ENCODE measurements at regions not wholly inside any gene's neighbourhood (a gene's known extent, or its start where the extent isn't known, plus 50 kb on each side); places are given as distances from the start of the nearest gene placed in this dataset.
"Not testable (repeated sequence)": the region's sequence is repeated elsewhere in the genome, so short reads cannot be mapped to it uniquely, and the experiment has no call there.

GRCh38 chr5:54883374-54884194 is 101.8 kb downstream of the ESM1 start:
- DNase-seq: peak; percentile 63

GRCh38 chr5:54882841-54883240 is 102.6 kb downstream of the ESM1 start:
- DNase-seq: no peak

DNA sequence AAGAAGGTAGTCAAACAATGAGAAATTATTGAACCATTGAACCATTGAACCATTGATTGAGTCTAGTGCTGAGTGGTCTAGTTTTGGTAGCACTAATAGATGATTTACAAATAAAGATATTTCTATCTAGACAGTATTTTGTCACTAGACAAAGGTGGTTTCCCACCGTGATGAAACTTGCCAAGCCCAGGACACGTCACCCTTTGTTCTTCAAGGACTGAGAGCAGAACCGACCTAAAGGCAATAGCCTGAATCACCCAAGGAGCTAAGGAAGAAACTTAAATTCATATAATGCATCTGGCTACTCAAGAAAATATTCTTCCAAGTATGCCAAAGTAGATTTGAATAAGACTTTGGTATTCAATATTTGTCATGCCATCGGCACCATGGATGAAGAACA is 103.3 kb downstream of the ESM1 start:
- DNase-seq: no peak

DNA sequence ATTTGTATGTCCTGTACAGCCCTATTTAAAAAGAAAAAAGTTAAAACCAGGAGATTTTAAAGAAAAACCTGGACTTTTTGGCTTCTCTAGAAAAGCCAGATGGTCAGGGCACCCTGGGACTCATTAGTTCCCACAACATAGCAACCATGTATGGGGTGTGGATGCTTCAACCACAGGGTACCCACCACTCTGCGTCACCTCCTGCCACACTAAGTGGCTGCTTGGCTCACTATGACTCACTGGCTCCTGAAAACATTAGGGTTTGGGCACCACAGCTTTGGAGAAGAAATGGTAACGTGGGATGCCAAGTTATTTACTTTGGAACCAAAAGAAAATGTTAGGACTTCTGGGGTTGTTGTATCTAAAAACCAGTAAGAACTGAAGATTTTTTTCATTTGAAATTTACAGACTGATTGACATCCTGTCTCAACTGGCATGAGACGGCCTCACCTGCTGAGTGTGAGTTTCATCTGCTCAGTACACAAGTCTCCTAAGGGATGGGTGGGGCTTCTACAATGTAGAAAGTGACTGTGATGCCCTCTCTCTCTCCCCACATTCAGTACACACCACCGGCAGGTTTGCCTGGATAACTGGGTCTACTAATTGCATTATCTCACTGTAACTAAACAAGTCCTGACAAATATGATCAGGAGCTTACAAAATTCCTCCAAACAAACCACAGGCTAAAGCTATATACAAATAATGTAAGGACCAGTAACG is 103.9 kb downstream of the ESM1 start:
- DNase-seq: no peak

DNA sequence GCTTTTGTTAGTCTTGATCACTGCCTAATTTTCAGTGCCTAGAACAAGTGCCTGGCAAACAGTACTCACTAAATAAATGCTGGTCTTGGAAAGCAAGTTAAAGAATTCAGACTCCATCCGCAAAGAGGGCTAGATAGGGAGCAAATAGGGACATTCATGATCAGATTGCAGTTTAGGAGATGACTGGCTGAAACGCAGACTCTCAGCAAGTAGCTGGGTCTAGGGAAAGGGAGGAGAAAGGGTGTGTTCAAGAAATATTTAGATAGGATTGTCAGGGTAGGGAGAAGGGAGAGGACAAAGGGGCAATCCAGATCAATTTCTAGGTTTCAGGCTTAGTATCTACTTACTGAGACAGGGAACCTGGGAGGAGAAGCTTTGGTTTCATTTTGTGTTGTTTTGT is 108.4 kb downstream of the ESM1 start:
- DNase-seq: no peak

GRCh38 chr5:54876556-54876955 is 108.8 kb downstream of the ESM1 start:
- DNase-seq: no peak

- DNase-seq: no peak
Observed at GRCh38 chr5:54874337-54875021, 110.9 kb downstream of the ESM1 start.

GRCh38 chr5:54873691-54874090 is 111.7 kb downstream of the ESM1 start:
- DNase-seq: peak; percentile 58

DNA sequence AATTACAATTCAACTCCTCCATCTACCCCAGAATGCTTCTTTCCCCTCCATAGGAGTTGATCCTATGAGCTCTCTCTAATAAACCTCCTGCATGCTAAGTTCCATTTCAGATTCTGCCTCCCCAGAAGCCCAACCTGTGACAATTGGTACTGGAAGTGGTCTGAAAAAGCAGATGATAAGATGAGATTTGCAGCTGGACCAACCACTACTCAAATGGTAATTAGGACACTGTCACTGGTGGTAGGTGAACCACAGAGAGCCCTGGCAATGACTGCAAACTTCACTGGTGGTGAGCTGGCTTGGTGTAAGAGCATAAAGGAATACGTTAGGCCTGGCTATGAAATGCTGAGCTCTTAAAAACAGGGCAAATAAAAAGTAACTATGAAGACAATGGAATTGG is 112.6 kb downstream of the ESM1 start:
- no peak for DNase-seq

- peak; percentile 27 for DNase-seq
Observed at GRCh38 chr5:54870271-54870670, 115.1 kb downstream of the ESM1 start.

- no peak for DNase-seq
Observed at GRCh38 chr5:54869691-54870090, 115.7 kb downstream of the ESM1 start.

GRCh38 chr5:54868511-54869483 is 116.6 kb downstream of the ESM1 start:
- no peak for DNase-seq

DNA sequence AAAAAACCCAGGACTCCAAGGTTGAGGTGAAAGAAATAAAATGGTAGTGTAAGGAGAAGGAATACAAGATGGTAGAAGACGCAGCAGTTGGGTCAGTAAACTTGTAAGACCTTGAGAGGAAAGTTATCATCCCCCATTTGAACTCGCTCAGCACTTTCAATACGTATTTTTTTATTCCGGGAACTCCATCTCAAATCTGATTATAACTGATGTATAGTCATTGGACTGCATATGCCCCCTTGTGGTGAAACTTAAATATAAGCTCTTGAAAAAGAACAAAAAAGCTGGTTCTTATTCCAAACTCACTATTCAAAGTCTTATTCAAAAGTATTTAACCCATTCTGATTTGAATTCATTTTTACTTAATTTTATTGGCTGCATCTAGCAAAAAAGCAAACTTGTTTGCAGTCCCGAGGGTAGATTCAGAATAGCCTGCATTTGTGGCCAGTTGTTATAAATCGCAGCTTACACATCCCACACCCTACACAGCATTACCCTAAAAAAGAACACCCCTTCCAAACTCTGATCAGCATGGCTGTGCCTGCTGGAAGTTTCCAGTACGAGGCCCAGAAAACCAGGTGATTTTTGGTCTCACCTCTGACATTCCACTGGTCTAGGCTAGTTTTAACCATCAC is 118.0 kb downstream of the ESM1 start:
- peak; percentile 67 for DNase-seq

DNA sequence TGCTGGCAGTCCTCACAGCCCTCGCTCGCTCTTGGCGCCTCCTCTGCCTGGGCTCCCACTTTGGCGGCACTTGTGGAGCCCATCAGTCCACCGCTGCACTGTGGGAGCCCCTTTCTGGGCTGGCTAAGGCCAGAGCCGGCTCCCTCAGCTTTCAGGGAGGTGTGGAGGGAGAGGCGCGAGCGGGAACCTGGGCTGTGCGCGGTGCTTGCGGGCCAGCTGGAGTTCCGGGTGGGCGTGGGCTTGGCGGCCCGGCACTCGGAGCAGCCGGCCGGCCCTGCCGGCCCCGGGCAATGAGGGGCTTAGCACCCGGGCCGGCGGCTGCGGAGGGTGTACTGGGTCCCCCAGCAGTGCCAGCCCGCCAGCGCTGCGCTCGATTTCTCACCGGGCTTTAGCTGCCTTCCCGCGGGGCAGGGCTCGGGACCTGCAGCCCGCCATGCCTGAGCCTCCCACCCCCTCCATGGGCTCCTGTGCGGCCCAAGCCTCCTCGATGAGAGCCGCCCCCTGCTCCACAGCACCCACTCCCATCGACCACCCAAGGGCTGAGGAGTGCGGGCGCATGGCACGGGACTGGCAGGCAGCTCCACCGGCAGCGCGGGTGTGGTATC is 120.4 kb downstream of the ESM1 start:
- DNase-seq: not testable (repeated sequence)

- DNase-seq: no peak
Observed at GRCh38 chr5:54862036-54862435, 123.4 kb downstream of the ESM1 start.

DNA sequence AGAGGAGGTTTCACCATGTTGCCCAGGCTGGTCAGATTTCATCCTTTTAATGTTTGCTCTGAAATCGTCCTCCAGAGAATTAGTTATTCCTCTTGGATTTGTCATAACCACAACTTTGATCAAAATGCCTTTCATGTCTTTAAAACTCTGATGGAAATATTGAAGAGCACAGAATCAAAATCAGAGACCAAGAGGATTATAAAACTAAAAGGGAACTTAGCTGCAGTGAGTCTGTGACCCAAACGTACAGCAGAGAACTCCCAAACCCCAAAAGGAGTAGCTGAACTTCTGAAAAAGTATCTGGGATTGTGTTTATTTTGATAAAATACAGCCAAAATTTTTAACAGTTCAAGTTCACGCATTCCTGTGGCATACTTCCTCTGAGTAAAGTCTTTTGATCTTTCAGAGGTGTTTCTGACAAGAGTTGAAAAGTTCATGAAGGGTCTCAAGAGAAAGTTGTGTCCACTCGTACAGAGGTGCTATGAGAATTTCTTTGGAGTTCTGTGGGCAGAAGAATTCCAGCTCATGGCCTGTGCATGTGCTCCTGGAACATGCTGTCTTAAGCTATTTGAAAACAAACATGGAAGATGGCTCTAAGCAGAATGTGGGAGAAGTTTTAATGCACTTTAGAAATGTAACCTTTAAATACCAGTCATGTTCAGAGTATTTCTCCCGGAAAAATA is 124.0 kb downstream of the ESM1 start:
- peak; percentile 65 for DNase-seq

GRCh38 chr5:54860321-54860720 is 125.1 kb downstream of the ESM1 start:
- DNase-seq: no peak

GRCh38 chr5:54859316-54859715 is 126.1 kb downstream of the ESM1 start:
- DNase-seq: no peak

DNA sequence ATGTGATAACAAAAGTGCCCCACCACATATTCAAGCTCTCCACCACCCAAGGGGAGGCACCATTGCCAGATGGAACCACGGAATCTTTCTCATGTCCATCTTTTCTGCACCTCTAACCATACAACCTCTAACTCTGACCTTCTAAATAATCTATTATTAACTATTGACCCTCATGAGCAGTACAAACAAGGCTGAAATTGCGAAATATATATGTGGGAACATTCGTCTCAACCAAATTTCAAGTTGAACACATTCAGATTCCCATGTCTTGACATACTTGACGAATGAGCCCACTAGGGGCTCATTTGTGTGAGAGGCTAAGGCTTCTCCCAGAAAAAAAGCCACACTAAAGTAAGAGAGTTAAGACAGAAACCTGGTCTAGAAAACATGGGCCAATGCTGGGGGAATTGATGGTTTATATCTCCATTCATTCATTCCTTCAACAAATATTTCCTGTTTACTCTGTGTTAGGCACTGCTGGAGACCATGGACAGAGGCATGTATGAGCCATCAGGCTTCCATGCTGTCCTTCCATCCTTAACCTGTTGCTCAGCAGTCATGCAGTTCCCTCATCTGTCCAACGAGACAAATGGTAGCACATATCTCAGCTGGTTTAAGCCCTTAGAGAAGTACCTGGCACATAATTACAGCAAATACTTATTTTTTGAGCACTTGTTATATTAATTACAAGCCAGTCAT is 130.4 kb downstream of the ESM1 start:
- DNase-seq: no peak

DNA sequence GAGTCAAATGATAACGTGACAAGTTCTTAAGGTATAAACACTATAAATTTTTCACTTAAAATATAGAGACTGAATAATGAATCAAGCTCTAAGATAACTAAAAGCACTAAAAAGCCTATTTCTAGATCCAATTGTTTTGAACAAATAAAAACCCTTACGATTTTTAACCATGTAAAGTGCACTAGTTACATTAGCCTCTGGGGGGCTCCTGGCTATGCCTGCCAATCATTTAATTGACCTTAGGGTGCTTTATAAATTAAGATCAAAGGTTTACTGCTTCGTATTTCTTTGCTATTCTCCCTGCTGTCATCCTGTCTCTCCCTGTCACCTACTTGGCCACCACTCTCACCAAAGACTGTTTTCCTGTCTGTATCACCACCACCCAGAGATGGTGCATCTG is 133.4 kb downstream of the ESM1 start:
- DNase-seq: no peak

Data from fibroblast of skin of scalp (primary cell).